Loucy (cell line): ENCODE measurements at regions not wholly inside any gene's neighbourhood (a gene's known extent, or its start where the extent isn't known, plus 50 kb on each side); places are given as distances from the start of the nearest gene placed in this dataset.

ENCODE experiments used
- H2AFZ ChIP-seq: fragments of 200-600 bp; sonication (generic); 2 replicates; pipeline ENCODE4 v1.6.0; 2016; ENCODE audit warnings: antibody characterized with exemption, mild to moderate bottlenecking, low read length, moderate library complexity
- H3F3A ChIP-seq: fragments of 200-600 bp; 2 replicates; pipeline ENCODE4 v1.6.0; 2016; ENCODE audit warnings: antibody characterized with exemption, low read depth, mild to moderate bottlenecking
- H3K27me3 ChIP-seq: fragments of 200-600 bp; sonication (generic); 2 replicates; pipeline ENCODE4 v1.6.1; 2014; ENCODE audit warnings: low read length, mild to moderate bottlenecking; ENCODE audit not compliant: insufficient read depth, poor library complexity, severe bottlenecking
- H3K36me3 ChIP-seq: fragments of 200-600 bp; sonication (generic); 2 replicates; pipeline ENCODE4 v1.6.1; 2016; ENCODE audit warnings: low read length; ENCODE audit not compliant: insufficient read depth
- H3K4me1 ChIP-seq: fragments of 200-600 bp; sonication (generic); 2 replicates; pipeline ENCODE4 v1.5.1; 2014; ENCODE audit warnings: low read length, mild to moderate bottlenecking; ENCODE audit not compliant: insufficient read depth, poor library complexity, severe bottlenecking
- H3K4me2 ChIP-seq: fragments of 200-600 bp; sonication (generic); 2 replicates; pipeline ENCODE4 v1.6.0; 2014; ENCODE audit warnings: antibody characterized with exemption, low read length, low read depth, mild to moderate bottlenecking; ENCODE audit not compliant: poor library complexity, severe bottlenecking
- H3K4me3 ChIP-seq: fragments of 200-600 bp; sonication (generic); 2 replicates; pipeline ENCODE4 v1.5.1; 2014; ENCODE audit warnings: low read length, mild to moderate bottlenecking, mixed read lengths; ENCODE audit not compliant: poor library complexity, severe bottlenecking
- H3K79me2 ChIP-seq: fragments of 200-600 bp; sonication (generic); 2 replicates; pipeline ENCODE4 v1.6.1; 2014; ENCODE audit warnings: low read length; ENCODE audit not compliant: insufficient read depth
- H3K9ac ChIP-seq: fragments of 200-600 bp; sonication (generic); 2 replicates; pipeline ENCODE4 v1.6.0; 2014; ENCODE audit warnings: mild to moderate bottlenecking, low read depth, low read length, moderate library complexity; ENCODE audit not compliant: poor library complexity, severe bottlenecking
- H3K9me2 ChIP-seq: fragments of 200-600 bp; sonication (generic); replicated peaks from 2 replicates; pipeline ENCODE4 v1.6.1; 2016; ENCODE audit warnings: low read depth, low read length, mixed read lengths
- H3K9me3 ChIP-seq: fragments of 200-600 bp; sonication (generic); 2 replicates; pipeline ENCODE4 v1.6.1; 2014; ENCODE audit warnings: mild to moderate bottlenecking, antibody characterized with exemption, low read length, low read depth; ENCODE audit not compliant: insufficient read depth
- H4K20me1 ChIP-seq: fragments of 200-600 bp; sonication (generic); 2 replicates; pipeline ENCODE4 v1.6.0; 2014; ENCODE audit warnings: antibody characterized with exemption, low read length, mild to moderate bottlenecking; ENCODE audit not compliant: insufficient read depth, poor library complexity, severe bottlenecking
- CTCF ChIP-seq: fragments of 200-600 bp; sonication (generic); conservative IDR thresholded peaks from 2 replicates; pipeline ENCODE4 v1.5.1; 2014; ENCODE audit warnings: mild to moderate bottlenecking, antibody characterized with exemption, low read length
- EZH2phosphoT487 ChIP-seq: fragments of 200-600 bp; IDR thresholded peaks from 2 replicates; pipeline ENCODE4 v1.6.1; 2018; ENCODE audit warnings: antibody characterized with exemption, mild to moderate bottlenecking, moderate library complexity, borderline replicate concordance

- H3K27me3 ChIP-seq: no peaks in the 10 kb centered on the region
- H3K9me2 ChIP-seq: no peaks in the 10 kb centered on the region
- no peak for TF ChIP-seq CTCF
- no peak for TF ChIP-seq EZH2phosphoT487
- H3K36me3 ChIP-seq: no peaks in the 10 kb centered on the region
- H3F3A ChIP-seq: no peaks in the 10 kb centered on the region
- no peak overlapping the region for H3K4me2 ChIP-seq
- no peaks in the 10 kb centered on the region for H3K79me2 ChIP-seq
- H3K9me3 ChIP-seq: no peaks in the 10 kb centered on the region; the same call in 1 of the 2 replicates
- H2AFZ ChIP-seq: no peak overlapping the region
- H3K9ac ChIP-seq: no peak overlapping the region
- no peaks in the 10 kb centered on the region for H4K20me1 ChIP-seq
- no peak overlapping the region for H3K4me3 ChIP-seq
- no peaks in the 10 kb centered on the region for H3K4me1 ChIP-seq
Measured at GRCh38 chr12:125255935-125256633, 190.8 kb downstream of the AACS start.

GRCh38 chr12:125256634-125256936 lies 191.3 kb downstream of the AACS start:
- Histone ChIP-seq H3F3A (no peaks in the 10 kb centered on the region), H3K4me3 (no peak overlapping the region), H3K9me2 (no peaks in the 10 kb centered on the region), H3K27me3 (no peaks in the 10 kb centered on the region), H4K20me1 (no peaks in the 10 kb centered on the region), H3K79me2 (no peaks in the 10 kb centered on the region), H3K9me3 (no peaks in the 10 kb centered on the region; the same call in 1 of the 2 replicates), H3K4me1 (no peaks in the 10 kb centered on the region), H3K4me2 (no peak overlapping the region), H3K9ac (no peak overlapping the region), H2AFZ (no peak overlapping the region), H3K36me3 (no peaks in the 10 kb centered on the region)
- TF ChIP-seq CTCF (no peak), EZH2phosphoT487 (no peak)

- no peaks in the 10 kb centered on the region for H3F3A ChIP-seq
- no peaks in the 10 kb centered on the region for H3K27me3 ChIP-seq
- H3K4me3 ChIP-seq: no peak overlapping the region
- H3K9me3 ChIP-seq: no peaks in the 10 kb centered on the region; the same call in 1 of the 2 replicates
- no peak overlapping the region for H3K9ac ChIP-seq
- no peak for TF ChIP-seq CTCF
- TF ChIP-seq EZH2phosphoT487: no peak
- no peaks in the 10 kb centered on the region for H3K36me3 ChIP-seq
- H3K9me2 ChIP-seq: no peaks in the 10 kb centered on the region
- no peak overlapping the region for H3K4me2 ChIP-seq
- no peaks in the 10 kb centered on the region for H3K79me2 ChIP-seq
- no peaks in the 10 kb centered on the region for H4K20me1 ChIP-seq
- no peaks in the 10 kb centered on the region for H3K4me1 ChIP-seq
- no peak overlapping the region for H2AFZ ChIP-seq
Measured at GRCh38 chr12:125259178-125259867, 194.1 kb downstream of the AACS start.
